Natural killer cell (primary cell): ENCODE measurements at regions not wholly inside any gene's neighbourhood (a gene's known extent, or its start where the extent isn't known, plus 50 kb on each side); places are given as distances from the start of the nearest gene placed in this dataset.

Source experiments
- ATAC-seq, 3 donors: fragments of 150-1000 bp in 2 of 3; fragments of 200-7000 bp in 1 of 3; cut with Tn5 transposase; 1 replicate in 1 of 3; 2 replicates in 2 of 3; pipeline ENCODE4 v1.10.0; 2021; ENCODE audit warnings: mild to moderate bottlenecking in 2 of 3, moderate library complexity in 2 of 3
- DNase-seq, 2 donors: peaks; one replicate each; pipeline versions ENCODE4 v3.0.0 to v3.0.0-alpha.2; 2013 to 2021; ENCODE audit warnings: mixed read lengths in 1 of 2
- H3K27ac ChIP-seq: one replicate; pipeline ENCODE4 v1.5.1; 2013; ENCODE audit warnings: mild to moderate bottlenecking, low read length
- H3K27me3 ChIP-seq: one replicate; pipeline ENCODE4 v1.6.1; 2013; ENCODE audit warnings: low read length; ENCODE audit not compliant: control insufficient read depth, insufficient read depth
- H3K36me3 ChIP-seq: one replicate; pipeline ENCODE4 v1.6.1; 2013; ENCODE audit warnings: low read length; ENCODE audit not compliant: control insufficient read depth, insufficient read depth
- H3K4me1 ChIP-seq: one replicate; pipeline ENCODE4 v1.6.1; 2013; ENCODE audit warnings: low read length; ENCODE audit not compliant: control insufficient read depth, insufficient read depth
- H3K4me3 ChIP-seq: one replicate; pipeline ENCODE4 v1.5.1; 2013; ENCODE audit warnings: low read length
- H3K9me3 ChIP-seq: one replicate; pipeline ENCODE4 v1.6.1; 2013; ENCODE audit warnings: low read length; ENCODE audit not compliant: control insufficient read depth, insufficient read depth
- H3K27ac Mint-ChIP-seq, 2 donors: one replicate each; pipeline ENCODE4 v1.8.0; 2022; ENCODE audit warnings: mild to moderate bottlenecking in 2 of 2, mixed read lengths in 2 of 2, moderate library complexity in 1 of 2
- H3K27me3 Mint-ChIP-seq, 2 donors: one replicate each; pipeline ENCODE4 v1.8.0; 2022; ENCODE audit warnings: low read depth in 2 of 2, mixed read lengths in 2 of 2
- H3K36me3 Mint-ChIP-seq: one replicate; pipeline ENCODE4 v1.8.0; 2022; ENCODE audit warnings: mixed read lengths
- H3K4me1 Mint-ChIP-seq, 2 donors: one replicate each; pipeline ENCODE4 v1.8.0; 2022; ENCODE audit warnings: mixed read lengths in 2 of 2
- H3K4me3 Mint-ChIP-seq: one replicate; pipeline ENCODE4 v1.8.0; 2022; ENCODE audit warnings: mild to moderate bottlenecking, moderate library complexity, mixed read lengths
- H3K9me3 Mint-ChIP-seq, 2 donors: one replicate each; pipeline ENCODE4 v1.8.0; 2022; ENCODE audit warnings: mixed read lengths in 2 of 2
- WGBS: methylation state at CpG from one replicate; pipeline ENCODE4 v1.1.7; 2013; ENCODE audit warnings: missing lambda C conversion rate; ENCODE audit not compliant: insufficient coverage; 5-methylcytosine and 5-hydroxymethylcytosine counted together
- intact Hi-C: fragments of 100-400 bp; cut with micrococcal nuclease; formaldehyde crosslinking; loops from one replicate; pipeline ENCODE4 v1.14.2; 2022
- TF ChIP-seq, protein P1 (sequence below): fragments of 200-600 bp; IDR thresholded peaks from one replicate; pipeline ENCODE4 v1.8.0; 2022; ENCODE audit warnings: antibody characterized with exemption

DNA sequence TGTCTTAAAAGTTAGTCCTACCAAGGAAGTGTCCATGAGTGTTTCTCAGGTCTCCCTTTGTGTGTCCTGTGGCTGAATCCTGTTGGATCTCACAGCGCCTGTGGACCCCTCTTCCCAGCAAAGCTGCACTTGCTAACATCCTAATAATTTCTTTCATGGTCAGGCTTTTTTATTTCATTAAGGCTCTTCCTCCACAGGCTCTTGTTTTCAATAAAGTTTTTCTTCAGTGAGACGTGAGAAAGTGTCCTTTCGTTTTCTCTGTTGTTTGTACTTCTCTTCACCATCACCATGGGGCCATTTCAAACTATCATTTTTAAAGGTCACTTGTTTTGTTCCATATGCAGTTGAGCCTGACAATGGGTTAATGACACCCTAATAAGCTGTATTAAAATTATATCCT lies 231.5 kb downstream of the LMO4 start:
- H3K27ac ChIP-seq: no peak overlapping the region
- H3K27me3 ChIP-seq: no peaks in the 10 kb centered on the region
- Mint-ChIP-seq H3K27ac (no peak overlapping the region), H3K4me3 (no peak overlapping the region), H3K4me1 (no peaks in the 10 kb centered on the region), H3K9me3 (no peaks in the 10 kb centered on the region), H3K36me3 (no peaks in the 10 kb centered on the region), H3K27me3 (no peaks in the 10 kb centered on the region)
- H3K4me3 ChIP-seq: no peak overlapping the region
- WGBS: 86% methylated on average over 3 of the region's 3 CpGs
- DNase-seq: no peak
- H3K36me3 ChIP-seq: no peaks in the 10 kb centered on the region
- TF ChIP-seq, protein P1, sequence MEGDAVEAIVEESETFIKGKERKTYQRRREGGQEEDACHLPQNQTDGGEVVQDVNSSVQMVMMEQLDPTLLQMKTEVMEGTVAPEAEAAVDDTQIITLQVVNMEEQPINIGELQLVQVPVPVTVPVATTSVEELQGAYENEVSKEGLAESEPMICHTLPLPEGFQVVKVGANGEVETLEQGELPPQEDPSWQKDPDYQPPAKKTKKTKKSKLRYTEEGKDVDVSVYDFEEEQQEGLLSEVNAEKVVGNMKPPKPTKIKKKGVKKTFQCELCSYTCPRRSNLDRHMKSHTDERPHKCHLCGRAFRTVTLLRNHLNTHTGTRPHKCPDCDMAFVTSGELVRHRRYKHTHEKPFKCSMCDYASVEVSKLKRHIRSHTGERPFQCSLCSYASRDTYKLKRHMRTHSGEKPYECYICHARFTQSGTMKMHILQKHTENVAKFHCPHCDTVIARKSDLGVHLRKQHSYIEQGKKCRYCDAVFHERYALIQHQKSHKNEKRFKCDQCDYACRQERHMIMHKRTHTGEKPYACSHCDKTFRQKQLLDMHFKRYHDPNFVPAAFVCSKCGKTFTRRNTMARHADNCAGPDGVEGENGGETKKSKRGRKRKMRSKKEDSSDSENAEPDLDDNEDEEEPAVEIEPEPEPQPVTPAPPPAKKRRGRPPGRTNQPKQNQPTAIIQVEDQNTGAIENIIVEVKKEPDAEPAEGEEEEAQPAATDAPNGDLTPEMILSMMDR: no peak
- no peak for ATAC-seq
- intact Hi-C loops: no loop called here
- H3K9me3 ChIP-seq: no peaks in the 10 kb centered on the region
- H3K4me1 ChIP-seq: no peaks in the 10 kb centered on the region

DNA sequence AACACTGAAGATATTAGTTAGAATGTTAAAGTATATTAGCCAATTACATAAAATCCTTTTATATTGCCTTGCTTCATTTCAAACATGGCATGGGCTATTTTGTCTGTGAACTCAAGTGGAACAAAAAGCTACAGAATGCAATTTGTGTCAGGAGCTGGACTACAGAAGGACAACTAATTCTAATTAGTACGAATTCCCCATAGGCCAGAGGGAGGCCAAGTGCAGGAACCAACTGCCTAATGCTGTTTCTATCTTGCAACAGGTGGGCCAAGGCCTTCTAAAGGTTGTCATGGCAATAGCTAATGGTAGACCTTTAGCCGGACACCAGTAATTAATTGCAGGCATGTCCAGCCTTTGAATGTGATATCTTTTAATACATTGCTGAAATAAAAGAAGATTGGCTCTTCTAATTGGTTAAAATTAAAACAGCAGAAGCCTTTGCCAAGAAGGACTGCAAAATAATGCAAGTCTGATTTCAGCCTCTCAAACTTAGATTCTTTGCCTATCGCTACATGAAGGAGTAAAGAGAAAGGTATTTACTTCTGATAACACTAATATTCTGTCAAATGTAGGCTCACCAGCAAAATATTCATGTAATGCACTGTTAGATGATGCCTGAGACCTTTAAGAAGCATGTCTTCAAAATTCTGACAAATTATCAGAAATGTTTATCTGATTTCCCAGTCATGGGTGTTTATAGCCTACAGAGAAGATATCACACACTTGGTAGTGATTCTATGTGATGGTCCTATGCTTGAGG lies 232.1 kb downstream of the LMO4 start:
- no peaks in the 10 kb centered on the region for H3K36me3 ChIP-seq
- Mint-ChIP-seq H3K36me3 (no peaks in the 10 kb centered on the region), H3K4me1 (no peaks in the 10 kb centered on the region), H3K4me3 (no peak overlapping the region), H3K27me3 (no peaks in the 10 kb centered on the region), H3K9me3 (no peaks in the 10 kb centered on the region), H3K27ac (no peak overlapping the region)
- H3K27me3 ChIP-seq: no peaks in the 10 kb centered on the region
- H3K4me1 ChIP-seq: no peaks in the 10 kb centered on the region
- TF ChIP-seq, protein P1: no peak
- H3K9me3 ChIP-seq: no peaks in the 10 kb centered on the region
- intact Hi-C loops: no loop called here
- 88% methylated on average over 2 of the region's 3 CpGs for WGBS
- H3K4me3 ChIP-seq: no peak overlapping the region
- no peak for ATAC-seq
- no peak for DNase-seq
- no peak overlapping the region for H3K27ac ChIP-seq

- ATAC-seq (no peak), DNase-seq (no peak)
- Histone ChIP-seq H3K9me3 (no peaks in the 10 kb centered on the region), H3K27ac (no peak overlapping the region), H3K36me3 (no peaks in the 10 kb centered on the region), H3K27me3 (no peaks in the 10 kb centered on the region), H3K4me1 (no peaks in the 10 kb centered on the region), H3K4me3 (no peak overlapping the region)
- TF ChIP-seq, protein P1: no peak
- Mint-ChIP-seq H3K9me3 (no peaks in the 10 kb centered on the region), H3K4me3 (no peak overlapping the region), H3K36me3 (no peaks in the 10 kb centered on the region), H3K27me3 (no peaks in the 10 kb centered on the region), H3K27ac (no peak overlapping the region), H3K4me1 (no peaks in the 10 kb centered on the region)
- intact Hi-C loops: no loop called here
- WGBS: 90% methylated on average over 2 of the region's 4 CpGs
Observed at GRCh38 chr1:87563211-87563610, 234.5 kb downstream of the LMO4 start.

DNA sequence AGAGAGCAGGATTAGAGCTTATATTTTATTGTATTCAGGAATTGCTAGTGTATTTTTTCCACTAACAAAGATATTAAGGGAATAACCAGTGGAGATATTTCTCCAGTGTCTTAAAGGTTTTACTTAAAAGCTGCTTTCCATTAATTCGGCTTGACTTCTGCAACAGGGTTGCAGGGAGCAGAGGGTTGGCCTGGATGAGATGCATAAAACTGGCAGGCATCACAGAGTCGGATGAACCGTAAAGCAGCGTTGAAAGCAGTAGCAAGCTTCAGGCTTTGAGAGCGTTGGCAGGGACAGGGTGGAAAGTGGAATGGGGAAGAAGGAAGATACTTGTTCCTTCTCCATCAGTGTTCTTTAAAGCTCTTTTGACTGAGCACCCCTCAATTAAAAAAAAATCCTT lies 237.2 kb downstream of the LMO4 start:
- intact Hi-C loops: no loop called here
- no peaks in the 10 kb centered on the region for H3K36me3 ChIP-seq
- no peaks in the 10 kb centered on the region for H3K36me3 Mint-ChIP-seq
- 90% methylated on average over 4 of the region's 5 CpGs for WGBS
- H3K4me1 Mint-ChIP-seq: no peaks in the 10 kb centered on the region
- no peaks in the 10 kb centered on the region for H3K9me3 Mint-ChIP-seq
- no peaks in the 10 kb centered on the region for H3K27me3 Mint-ChIP-seq
- no peak overlapping the region for H3K27ac Mint-ChIP-seq
- no peak for ATAC-seq
- no peak for DNase-seq
- no peaks in the 10 kb centered on the region for H3K27me3 ChIP-seq
- H3K4me3 Mint-ChIP-seq: no peak overlapping the region
- H3K4me1 ChIP-seq: no peaks in the 10 kb centered on the region
- H3K9me3 ChIP-seq: no peaks in the 10 kb centered on the region
- H3K27ac ChIP-seq: no peak overlapping the region
- H3K4me3 ChIP-seq: no peak overlapping the region
- TF ChIP-seq, protein P1: no peak
